Posterior cingulate gyrus (tissue), 11 donors: ENCODE measurements at regions not wholly inside any gene's neighbourhood (a gene's known extent, or its start where the extent isn't known, plus 50 kb on each side); places are given as distances from the start of the nearest gene placed in this dataset.
"Not testable (repeated sequence)": the region's sequence is repeated elsewhere in the genome, so short reads cannot be mapped to it uniquely, and the experiment has no call there.

Source experiments
- DNase-seq, 10 donors: peaks; one replicate each; pipeline versions ENCODE4 v3.0.0 to v3.0.0-alpha.2; 2020 to 2021; ENCODE audit warnings: mixed read lengths in 3 of 10
- intact Hi-C: fragments of 100-400 bp; cut with DNase I; formaldehyde crosslinking; loops from one replicate; pipeline ENCODE4 v1.15.1; 2023

DNA sequence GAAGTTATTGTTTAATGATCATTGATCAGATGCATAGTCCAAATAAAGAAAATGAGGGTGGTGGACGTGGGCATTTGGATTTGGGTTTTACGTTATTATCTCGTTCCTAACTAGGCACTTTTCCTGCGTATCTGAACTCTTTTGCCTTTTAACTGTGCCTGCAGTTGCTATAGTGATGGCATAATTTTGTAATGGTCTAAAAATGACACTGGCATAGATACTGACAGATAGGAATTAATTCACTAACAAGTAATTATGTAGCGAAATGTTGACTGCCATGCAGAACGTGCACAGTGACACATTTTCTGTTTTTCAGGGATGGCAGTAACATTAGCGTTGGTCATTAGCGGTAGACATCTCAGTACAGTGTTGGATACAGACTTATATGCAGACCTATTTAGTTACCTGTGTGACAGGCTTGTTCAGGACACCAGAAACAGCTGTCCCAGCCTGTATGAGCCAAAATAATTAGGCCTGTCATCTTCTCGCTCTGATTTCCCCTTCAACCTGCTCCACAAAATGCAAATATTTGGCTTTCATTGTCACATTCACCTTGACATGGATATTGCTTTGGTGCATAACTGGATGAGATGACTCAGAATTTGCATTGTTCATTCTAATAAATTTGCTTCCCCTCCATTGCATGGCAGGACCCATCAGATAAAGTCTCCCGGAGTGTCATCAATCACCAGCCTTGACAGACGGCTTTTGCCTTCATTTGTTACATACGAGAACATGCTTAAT is 413.3 kb upstream of the IRX1 start:
- intact Hi-C loops = no loop called here
- no peak for DNase-seq

DNA sequence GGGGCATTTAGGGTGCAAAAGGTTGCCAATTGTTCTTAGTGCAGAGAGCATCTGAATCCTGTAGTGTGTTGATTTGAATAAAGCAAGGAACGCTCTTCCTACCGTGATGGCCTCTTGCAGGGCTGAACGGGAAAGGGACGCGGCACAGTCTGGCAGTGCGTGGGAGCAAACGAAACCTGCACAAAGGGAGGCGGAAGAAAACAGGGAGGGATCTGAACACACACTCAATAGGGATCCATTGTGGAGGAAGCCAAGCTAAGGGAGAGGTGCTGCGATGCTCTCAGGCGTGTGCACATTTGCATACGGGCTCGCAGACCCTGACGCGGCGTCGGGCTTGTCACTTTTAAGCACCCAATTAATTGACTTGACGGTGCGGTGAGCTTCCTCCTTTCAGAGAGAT is 414.0 kb upstream of the IRX1 start:
- intact Hi-C loops = no loop called here
- DNase-seq = no peak

DNA sequence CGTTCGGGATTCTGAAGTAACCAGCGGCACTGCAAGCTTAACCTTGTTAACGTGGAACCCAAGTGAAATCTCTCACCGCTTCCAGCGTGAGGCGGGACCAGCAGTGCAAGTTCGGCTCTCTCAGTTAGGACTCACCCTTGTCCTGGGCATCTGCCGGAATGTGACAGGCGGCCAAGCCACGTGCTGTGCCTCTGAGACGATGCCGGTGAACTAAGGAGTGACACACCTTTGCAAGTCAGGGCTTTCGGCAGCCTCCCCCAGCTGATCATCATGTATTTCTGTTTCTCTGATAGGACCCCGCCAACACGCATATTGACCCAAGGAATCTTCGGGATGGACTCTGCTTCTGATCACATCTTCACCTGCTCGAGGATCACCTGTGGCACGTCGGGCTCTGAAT is 415.0 kb upstream of the IRX1 start:
- peak in 1 of 10 donors; percentile 73 for DNase-seq
- intact Hi-C loops = no loop called here

DNA sequence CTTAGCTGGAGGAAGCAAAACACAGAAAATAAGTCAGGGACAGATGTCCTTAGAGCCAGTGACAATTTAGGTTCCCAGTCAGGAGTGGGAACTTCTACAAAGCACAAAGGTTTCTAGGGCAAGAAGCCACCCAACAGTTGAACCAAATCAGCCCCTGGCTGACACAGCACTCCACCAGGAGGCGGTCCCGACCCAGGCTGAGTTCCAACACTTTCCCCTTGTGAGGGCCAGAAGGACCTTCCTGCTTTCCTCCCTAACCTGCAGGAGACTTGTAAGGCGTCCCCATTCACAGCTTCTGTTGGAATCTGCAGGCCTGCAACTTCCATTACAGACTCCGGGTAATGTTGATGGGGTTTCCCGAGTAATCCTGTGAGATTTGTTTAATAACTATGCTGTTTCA is 416.4 kb upstream of the IRX1 start:
- intact Hi-C loops = no loop called here
- no peak for DNase-seq

DNA sequence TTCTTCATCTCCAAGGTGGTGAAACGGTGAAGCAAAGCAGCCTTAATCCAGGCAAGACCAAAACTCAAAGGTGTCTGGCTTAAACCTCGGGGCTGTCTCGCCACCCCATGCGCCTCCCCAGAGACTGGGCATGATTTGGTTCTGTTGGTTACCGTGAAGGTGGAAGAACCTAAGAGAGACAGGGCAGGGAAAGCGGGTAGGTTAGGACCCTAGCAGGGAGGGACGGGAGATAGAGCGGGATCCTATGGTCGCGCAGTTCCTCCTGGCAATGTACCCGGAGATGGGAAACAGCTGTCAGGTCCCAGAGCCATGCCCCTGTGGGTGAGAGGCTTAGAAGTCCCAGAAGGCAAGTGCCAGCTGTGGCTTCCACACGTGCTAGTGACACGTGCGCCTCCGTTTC is 418.3 kb upstream of the IRX1 start:
- intact Hi-C loops = no loop called here
- peak in 1 of 10 donors; percentile 43 for DNase-seq

DNA sequence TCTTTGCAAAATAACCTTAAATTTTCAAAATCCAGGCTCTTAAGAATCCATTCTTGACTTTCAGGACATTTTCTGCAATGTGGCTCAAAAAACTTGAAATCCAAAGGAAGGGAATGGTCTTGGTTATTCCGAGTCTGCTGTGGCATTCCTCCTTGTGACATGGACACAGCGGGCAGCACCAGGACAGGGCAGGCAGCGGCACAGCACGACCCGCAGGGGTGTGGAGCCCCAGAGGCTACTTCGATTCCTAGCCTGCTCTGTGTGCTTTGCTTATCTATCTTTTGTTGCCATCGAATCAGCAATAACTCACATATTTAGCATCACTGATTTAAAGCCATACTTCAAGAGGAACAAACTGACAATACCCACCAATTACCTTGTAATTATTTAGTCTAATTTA is 420.2 kb upstream of the IRX1 start:
- DNase-seq = peak in 1 of 10 donors; percentile 81
- intact Hi-C loops = no loop called here

DNA sequence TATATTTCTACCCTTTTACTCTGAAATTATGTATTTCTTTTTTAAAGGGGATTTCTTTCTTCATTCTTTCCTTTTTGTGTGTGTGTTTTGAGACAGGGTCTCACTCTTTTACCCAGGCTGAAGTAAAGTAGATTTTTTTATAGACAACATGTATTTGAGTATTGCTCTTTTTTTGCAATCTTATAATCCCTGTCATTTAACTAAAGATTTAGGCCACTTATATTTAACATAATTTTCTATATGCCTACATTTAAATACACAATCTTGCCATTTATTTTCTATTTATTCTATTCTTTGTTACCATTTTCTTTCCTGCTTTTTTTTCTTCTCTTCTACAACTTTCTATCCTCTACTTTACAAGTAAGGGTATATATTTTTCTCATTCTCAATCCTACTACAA is 416.0 kb upstream of the IRX2 start:
- intact Hi-C loops = no loop called here
- no peak for DNase-seq

DNA sequence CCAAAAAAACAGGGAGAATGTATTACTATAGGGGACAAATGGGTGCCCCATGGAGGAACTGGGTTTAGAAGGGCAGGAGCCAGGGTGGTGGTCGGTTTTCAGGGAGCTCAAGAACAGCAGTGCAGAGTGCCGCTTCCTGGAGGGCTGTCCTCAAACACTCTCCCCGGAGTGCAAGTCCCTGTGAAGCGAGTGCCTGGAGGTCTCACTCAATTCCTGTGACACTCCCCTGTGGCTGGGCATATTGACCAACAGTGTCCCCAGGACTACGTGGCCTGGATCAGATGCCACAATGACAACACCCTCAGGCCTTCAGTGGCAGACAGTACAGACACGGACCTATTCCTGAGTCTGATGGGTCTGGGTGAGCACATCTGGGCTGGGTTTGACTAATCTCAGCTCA is 412.1 kb upstream of the IRX2 start:
- DNase-seq = no peak
- intact Hi-C loops = no loop called here

DNA sequence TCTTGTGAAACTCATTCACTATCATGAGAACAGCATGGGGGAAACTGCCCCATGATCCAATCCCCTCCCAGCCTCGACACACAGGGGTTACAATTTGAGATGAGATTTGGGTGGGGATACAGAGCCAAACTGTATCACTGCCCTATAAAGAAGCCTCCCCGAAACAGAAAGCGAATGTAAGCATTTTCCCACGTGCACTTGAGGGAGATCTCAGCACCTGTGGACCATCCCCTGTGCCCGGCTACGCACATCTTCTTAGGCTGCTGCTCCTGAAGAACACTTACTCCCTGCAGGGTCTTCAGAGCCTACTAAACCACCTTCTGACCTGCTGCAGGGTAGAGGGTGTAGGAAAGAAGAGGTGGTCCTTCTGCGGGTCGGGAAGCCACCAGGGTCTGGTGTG is 410.2 kb upstream of the IRX2 start:
- intact Hi-C loops = no loop called here
- DNase-seq = no peak

DNA sequence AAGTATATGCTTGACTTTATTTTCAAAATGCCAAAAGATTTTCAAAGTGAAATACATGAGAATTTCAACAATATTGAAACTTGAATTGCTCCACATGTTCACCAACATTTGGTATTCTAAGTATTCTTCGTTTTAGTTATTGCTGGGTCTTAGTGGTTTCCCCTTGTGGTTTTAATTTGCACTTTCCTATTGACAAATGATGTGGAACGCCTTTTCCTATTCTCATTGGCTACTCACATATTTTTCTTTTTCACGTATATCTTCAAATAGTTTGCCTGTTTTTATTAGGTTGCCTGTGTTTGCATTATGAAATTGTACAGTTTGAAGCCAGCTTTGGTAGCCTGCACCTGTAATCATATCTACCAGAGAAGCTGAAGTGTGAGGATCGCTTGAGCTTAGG is 405.7 kb upstream of the IRX2 start:
- intact Hi-C loops = no loop called here
- DNase-seq = no peak

DNA sequence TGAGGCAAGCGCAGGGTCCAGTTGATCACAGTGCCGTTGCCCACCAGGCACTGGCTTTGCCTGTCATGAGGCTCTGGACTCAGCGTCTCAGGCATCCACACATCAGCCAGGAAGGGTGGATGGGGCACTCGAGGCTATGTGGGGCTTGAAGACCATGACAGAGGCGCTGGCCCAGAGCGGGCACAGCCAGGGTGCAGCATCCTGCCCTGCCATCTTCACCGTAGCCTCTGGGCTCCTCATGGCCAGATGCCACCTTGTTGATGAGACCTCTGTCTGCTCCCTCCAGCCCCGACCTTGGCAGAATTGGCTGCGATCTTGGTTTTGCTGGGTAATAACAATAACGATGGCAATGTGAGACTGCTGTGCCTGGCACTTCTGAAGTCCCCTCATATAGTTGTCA is 404.2 kb upstream of the IRX2 start:
- peak in 1 of 10 donors; percentile 66 for DNase-seq
- intact Hi-C loops = no loop called here

DNA sequence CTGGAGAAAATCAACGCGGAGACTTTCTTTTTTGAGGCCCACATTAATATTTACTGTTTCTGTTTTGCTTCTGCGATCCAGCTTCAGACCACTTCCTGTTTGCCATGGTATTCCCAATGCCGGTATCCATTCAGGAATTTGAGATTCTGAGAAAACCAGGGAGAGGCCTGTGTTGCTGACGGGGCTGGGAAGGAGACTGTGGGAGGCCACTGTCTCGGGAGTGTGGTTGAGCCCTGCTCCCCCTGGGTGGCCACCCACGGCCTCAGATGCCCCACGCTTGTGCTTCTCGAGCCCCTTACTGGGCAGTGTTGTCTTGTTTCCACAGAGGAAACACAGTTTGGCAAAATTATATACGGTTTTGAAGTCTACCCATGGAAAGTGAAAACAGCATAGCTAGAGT is 403.6 kb upstream of the IRX2 start:
- intact Hi-C loops = no loop called here
- DNase-seq = no peak

DNA sequence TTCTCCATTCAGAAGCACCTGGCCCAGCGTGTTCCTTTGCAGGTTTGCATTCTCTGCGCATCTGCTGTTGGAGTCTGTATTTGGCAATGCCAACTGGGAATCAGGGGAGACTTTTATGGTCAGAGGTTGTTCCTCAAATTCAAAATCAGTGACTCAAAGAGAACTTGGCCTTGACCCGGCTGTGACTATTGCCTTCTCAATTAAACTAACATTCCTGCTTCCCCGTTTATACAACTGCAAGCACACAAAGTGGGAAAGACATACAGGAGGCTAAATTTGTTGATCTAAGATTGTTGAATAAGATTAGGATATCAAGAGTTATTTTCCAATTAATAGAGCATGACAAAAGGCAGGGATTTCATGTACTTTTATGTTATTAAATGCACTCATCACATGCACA is 402.4 kb upstream of the IRX2 start:
- intact Hi-C loops = no loop called here
- no peak for DNase-seq

DNA sequence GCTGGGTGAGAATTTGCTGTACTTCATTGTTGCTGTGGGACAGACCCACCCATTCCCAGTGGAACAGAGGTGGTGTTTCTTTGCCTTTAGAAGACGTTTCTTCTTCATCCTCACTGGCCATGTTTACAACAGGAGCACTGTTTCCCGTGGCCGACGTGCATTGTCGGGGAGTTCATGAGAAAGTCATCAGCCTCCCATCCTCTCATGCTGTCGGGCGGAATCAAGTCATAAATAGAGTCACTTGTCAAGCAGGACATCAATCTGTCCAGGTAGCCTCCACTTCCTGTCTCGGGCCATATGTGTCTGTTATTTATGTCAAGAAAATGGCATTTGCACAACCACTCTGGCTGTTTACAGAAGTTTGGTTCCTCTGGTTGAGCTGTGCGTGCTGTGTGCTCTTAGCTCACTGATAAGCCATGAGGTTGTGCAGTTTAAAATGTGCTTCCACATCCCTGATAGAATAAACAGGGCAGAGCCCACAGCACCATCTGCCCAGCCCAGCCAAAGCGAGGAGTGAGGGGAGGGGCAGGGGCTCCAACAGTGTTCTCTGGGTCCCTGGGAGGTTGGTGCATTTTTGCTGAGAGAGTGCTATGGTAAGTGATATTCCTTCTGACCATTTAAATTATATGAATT is 401.9 kb upstream of the IRX2 start:
- intact Hi-C loops = no loop called here
- DNase-seq = no peak

DNA sequence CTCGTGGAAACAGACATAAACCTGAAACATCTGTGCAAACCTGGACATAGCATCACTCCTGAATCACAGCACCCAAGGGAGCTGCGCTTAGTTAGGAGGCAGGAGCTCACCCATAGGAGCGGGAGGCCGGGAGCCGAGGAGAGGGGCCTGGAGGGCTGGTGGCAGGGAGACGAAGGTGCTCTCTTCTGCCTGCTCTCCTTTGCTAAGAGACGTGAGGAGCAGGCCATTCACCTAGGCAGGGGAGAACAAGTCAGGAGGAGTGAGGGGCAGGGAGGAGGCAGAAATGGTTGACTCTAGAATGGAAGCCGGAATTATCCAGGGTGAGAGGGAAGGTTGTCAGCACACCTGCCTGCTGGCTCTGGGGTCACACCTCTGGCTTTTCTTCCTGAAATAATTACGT is 398.4 kb upstream of the IRX2 start:
- DNase-seq = peak in 1 of 10 donors; percentile 66
- intact Hi-C loops = no loop called here

DNA sequence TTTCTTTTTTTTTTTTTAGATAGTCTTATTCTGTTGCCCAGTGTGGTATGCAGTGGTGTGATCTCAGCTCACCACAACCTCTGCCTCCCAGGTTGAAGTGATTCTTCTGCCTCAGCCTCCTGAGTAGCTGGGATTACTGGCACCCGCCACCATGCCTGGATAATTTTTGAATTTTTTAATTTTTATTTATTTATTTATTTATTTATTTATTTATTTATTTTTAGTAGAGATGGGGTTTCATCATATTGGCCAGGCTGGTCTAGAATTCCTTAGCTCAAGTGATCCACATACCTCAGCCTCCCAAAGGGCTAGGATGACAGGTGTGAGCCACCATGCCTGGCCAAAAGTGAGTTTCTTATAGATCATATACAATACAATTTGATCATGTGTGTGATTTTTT is 395.9 kb upstream of the IRX2 start:
- DNase-seq, intact Hi-C loops: not testable (repeated sequence)

DNA sequence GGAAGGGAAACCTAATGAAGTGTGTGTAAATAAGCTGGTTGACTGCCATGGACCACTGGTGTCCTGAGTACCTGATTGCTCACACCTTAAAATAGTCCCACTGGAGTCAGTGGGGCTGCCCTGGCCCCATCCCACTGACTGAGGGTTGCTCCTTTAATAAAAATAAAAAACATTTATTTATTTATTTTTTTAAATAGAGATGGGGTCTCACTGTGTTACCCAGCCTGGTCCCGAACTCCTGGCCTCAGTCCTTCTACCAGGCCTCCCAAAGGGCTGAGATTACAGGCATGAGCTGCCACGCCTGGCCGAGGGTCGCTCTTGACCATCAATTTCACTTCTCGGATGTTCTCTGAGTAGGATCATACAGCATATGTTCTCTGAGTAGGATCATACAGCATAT is 394.2 kb upstream of the IRX2 start:
- intact Hi-C loops = no loop called here
- no peak for DNase-seq

DNA sequence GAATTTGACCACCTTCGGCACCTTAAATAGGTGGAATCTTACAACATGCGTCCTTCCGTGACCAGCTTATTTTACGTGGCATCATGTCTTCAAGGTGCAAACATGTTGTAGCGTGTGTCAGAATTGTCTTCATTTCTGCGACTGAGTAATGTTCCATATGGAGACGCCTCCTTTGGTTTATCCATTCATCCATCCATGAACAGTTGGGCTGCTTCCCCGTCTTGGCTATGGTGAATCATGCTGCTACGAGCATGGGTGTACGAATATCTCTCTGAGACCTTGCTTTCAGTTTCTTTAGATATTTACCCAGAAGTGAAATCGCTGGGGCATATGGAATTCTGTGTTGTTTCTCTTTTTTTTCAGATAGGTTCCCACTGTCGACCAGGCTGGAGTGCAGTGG is 391.9 kb upstream of the IRX2 start:
- intact Hi-C loops = no loop called here

DNA sequence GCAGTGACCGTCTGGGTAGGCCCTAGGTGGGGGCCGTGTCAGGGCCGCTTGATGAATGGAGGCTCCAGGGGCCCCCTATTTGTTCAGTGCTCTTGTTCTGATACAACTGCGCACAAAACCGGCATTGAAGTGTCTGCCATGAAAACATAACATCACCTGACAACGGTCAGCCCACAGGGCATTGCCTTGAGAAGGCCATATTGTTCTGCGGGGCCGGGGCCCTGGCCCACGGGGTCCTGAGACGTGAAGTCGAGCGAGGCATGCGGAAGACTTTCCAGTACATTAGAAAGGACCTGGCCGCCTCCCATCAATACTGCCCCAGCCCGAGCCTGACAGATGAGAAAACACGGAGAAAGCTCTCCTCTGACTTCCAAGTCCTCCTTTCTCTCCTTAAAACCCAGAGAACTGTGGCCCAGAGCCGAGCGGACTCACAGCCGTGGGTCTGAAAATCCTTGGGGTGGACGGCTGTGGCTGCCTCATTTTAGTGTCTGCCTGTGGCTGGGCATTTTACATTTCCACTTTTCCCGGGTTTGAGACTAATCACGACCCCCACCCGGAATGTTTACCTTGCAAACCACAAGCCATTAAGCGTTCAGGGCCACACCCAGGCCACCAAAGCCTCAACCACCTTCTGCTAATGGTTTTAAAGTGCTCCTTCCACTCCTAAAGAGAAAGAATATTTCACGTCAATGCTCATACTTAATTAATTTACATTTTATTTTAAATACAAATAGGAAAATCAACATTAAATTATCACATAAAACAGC is 391.0 kb upstream of the IRX2 start:
- intact Hi-C loops = no loop called here
- no peak for DNase-seq

More for the DNA sequence above, 391.9 kb upstream of the IRX2 start:
- DNase-seq = no peak

DNA sequence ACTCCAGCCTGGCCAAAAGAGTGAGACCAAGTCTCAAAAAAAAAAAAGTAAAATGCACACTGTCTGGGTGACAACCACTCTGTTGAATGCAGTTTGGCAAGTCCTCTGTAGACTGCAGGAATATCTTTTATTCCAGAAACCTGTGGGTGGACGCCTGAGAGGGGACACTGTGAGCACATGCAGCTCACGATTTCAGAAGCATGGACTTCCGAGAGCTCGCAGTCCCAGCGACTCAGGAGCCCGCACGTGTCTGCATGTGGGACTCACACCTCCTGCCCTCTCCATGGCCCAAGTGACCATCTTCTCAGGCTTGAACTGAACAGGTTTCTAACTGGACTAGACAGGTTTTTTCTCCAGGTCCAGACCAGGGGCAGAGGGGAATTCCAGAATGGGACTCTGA is 388.6 kb upstream of the IRX2 start:
- intact Hi-C loops = no loop called here
- peak in 1 of 10 donors; percentile 63 for DNase-seq

DNA sequence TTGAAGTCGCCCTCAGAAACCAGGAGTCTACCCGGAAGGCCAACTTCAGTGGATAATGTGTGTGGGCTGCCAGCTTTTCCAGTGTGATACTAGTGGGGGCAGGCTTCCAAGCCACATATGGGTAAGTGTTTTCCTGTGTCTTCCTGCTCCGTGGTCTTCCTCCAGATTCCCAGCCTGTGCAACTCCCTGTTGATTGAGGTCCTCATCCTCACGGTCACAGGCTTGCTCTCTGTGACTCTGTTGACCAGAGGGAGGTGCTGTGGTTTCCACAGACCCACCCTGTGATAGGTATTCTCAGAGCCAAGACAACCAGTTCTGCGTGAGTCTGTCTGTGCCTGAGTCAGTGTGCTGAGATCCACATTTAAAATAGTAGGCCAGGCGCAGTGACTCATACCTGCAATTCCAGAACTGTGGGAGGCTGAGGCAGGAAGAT is 388.0 kb upstream of the IRX2 start:
- peak in 3 of 10 donors; percentile 11 to 79 (median 30) for DNase-seq
- intact Hi-C loops = no loop called here

DNA sequence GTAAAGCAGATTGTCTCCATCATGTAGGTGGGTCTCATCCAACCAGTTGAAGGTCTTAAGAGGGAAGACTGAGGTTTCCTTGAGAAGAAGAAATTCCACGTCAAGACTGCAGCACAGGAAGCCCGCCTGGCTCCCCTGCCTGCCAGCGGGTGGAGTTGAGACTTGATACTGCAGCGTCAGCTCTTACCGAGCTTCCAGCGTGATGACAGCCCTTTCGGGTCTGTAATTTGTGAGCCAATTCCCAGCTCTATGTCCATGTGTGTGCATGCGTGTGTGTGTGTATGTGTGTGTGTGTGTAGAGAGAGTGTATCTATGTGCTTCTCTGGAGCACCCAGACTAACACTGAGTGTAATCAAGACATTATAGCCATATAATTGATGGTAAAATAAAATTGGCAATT is 379.7 kb upstream of the IRX2 start:
- DNase-seq = no peak
- intact Hi-C loops = no loop called here
